GM12875 (cell line): ENCODE measurements at regions not wholly inside any gene's neighbourhood (a gene's known extent, or its start where the extent isn't known, plus 50 kb on each side); places are given as distances from the start of the nearest gene placed in this dataset.

Experiments used
- H3K4me3 ChIP-seq: one replicate; pipeline ENCODE4 v1.5.1; 2011; ENCODE audit warnings: low read depth, low read length, control low read depth
- CTCF ChIP-seq: IDR thresholded peaks from 2 replicates; pipeline ENCODE4 v1.5.1; 2011; ENCODE audit warnings: low read depth, mild to moderate bottlenecking, control low read depth, inconsistent platforms, low read length, moderate library complexity, borderline replicate concordance; ENCODE audit not compliant: insufficient read depth

DNA sequence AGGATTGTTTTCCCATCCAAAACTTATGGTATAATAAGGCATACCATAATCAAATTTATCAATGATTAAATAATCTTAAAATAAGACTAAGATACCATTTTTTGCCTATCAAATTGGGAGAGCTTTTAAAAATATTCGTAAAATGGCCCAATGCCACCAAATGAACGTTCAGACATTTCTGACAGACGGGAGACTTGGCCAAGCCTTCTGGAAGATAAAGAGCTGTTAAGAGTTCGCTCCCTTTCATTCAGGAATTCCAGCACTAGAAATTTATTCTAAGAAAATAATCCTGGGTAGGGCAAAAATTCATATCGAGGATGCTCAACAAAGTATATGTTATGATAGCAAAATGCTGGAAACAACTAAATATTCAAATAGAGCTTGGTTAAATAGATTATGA is 85.6 kb upstream of the NEO1 start:
- TF ChIP-seq CTCF = no peak
- H3K4me3 ChIP-seq = no peak overlapping the region

DNA sequence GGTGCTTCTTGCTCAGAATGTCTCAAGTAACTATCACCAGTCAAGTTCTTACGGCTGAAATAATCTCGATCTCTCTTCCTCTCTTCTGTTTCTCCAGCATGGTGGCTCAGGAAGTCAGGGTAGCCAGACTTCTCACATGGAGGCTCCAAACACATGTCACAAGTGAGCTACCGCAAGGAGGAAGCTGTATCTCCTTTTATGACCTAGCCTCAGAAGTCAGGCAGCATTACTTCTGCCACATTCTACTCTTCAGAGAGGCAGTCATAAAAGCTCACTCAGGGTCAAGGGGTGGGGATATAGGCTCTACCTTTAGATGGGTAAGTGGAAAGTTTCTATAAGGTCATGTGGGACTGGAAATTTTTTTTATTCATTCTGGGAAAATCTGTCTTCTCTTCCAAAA is 86.6 kb upstream of the NEO1 start:
- H3K4me3 ChIP-seq = no peak overlapping the region
- TF ChIP-seq CTCF = no peak

DNA sequence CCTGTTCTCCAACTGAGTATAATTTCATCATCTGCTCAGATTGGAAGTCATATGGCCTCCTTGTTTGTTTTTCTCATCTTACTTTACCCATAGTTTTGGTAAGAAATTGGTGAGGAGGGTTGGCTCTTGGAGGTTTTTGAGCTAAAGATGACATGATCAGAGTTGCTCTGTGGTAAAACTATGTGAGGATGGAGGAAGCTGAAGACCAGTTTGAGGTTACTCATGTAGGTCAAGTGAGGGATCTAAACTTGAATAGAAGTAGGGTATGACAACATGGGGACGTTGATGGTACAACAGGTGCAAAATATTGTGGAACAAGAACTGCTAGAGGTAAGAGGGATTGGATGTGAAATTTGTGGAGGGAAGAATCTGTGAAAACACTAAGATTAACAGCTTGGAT is 87.7 kb upstream of the NEO1 start:
- no peak for TF ChIP-seq CTCF
- no peak overlapping the region for H3K4me3 ChIP-seq

DNA sequence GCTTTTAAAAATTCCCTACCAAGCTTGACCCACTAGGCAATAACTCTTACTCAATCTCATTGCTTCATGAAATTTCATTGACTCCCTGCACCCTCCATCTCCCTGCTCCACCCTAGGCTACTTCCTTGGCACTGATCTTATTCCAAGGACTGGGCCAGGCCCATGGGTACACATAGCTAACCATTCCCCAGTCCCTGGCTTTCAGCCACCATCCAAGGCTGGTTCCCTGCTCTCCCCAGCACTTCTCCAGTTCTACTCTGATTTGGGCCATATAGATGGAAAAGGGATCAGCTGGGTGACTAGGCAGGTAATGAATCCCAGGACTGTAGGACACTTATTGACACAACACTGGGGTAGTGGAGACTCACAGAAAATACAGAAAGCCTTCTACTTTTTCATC is 88.1 kb upstream of the NEO1 start:
- TF ChIP-seq CTCF = no peak
- H3K4me3 ChIP-seq = no peak overlapping the region

GRCh38 chr15:72962054-72962702 is 90.1 kb upstream of the NEO1 start:
- TF ChIP-seq CTCF = no peak
- H3K4me3 ChIP-seq = no peak overlapping the region

GRCh38 chr15:72961346-72961745 is 90.9 kb upstream of the NEO1 start:
- TF ChIP-seq CTCF = no peak
- H3K4me3 ChIP-seq = no peak overlapping the region

GRCh38 chr15:72958634-72959033 is 93.6 kb upstream of the NEO1 start:
- H3K4me3 ChIP-seq = no peak overlapping the region
- TF ChIP-seq CTCF = no peak
